PC-9 (cell line): ENCODE measurements at regions not wholly inside any gene's neighbourhood (a gene's known extent, or its start where the extent isn't known, plus 50 kb on each side); places are given as distances from the start of the nearest gene placed in this dataset.

ENCODE experiments used
- BruUV-seq: library from RNA; stranded (reverse); fragments of 400-500 nt; replicated peaks from 2 replicates; lab custom pipeline; 2021; lab: Mats Ljungman, UMichigan
- CTCF ChIA-PET: fragments of 300-600 bp; sonication (Branson Sonifier 250); formaldehyde crosslinking; loops from one replicate; lab custom pipeline; 2022; ENCODE audit warnings: antibody characterized with exemption; lab: Charles Lee
- POLR2A ChIA-PET: fragments of 300-600 bp; sonication (Branson Sonifier 250); formaldehyde crosslinking; loops from one replicate; lab custom pipeline; 2022; ENCODE audit warnings: antibody characterized with exemption; ENCODE audit not compliant: unreplicated experiment; lab: Charles Lee
- DNase-seq, 2 experiments: peaks; one replicate each; pipeline versions ENCODE4 v3.0.0 to v3.0.0-alpha.2; 2015 to 2022; ENCODE audit warnings: mixed read lengths in 1 of 2
- H2AFZ ChIP-seq: fragments of 200-600 bp; sonication (generic); 2 replicates; pipeline ENCODE4 v1.8.1; 2017; ENCODE audit warnings: antibody characterized with exemption
- H3F3A ChIP-seq: fragments of 200-600 bp; sonication (generic); 2 replicates; pipeline ENCODE4 v1.8.1; 2017; ENCODE audit warnings: antibody characterized with exemption, mild to moderate bottlenecking, low read depth; ENCODE audit not compliant: insufficient read depth
- H3K27ac ChIP-seq: fragments of 200-600 bp; sonication (generic); 2 replicates; pipeline ENCODE4 v1.6.1; 2016; ENCODE audit warnings: mixed run types
- H3K27me3 ChIP-seq: fragments of 200-600 bp; sonication (generic); 2 replicates; pipeline ENCODE4 v1.6.1; 2016; ENCODE audit warnings: low read depth, mixed run types; ENCODE audit not compliant: insufficient read depth
- H3K36me3 ChIP-seq: fragments of 200-600 bp; sonication (generic); 2 replicates; pipeline ENCODE4 v1.6.1; 2016; ENCODE audit warnings: low read depth, mixed run types
- H3K4me1 ChIP-seq: fragments of 200-600 bp; sonication (generic); replicated peaks from 2 replicates; pipeline ENCODE4 v1.6.1; 2016; ENCODE audit warnings: mixed run types; ENCODE audit not compliant: insufficient read depth
- H3K4me2 ChIP-seq: fragments of 200-600 bp; sonication (generic); 2 replicates; pipeline ENCODE4 v1.6.1; 2017; ENCODE audit warnings: mixed run types
- H3K4me3 ChIP-seq: fragments of 200-600 bp; sonication (generic); 2 replicates; pipeline ENCODE4 v1.6.1; 2016; ENCODE audit warnings: mixed run types
- H3K79me2 ChIP-seq: fragments of 200-600 bp; sonication (generic); 2 replicates; pipeline ENCODE4 v1.6.1; 2017; ENCODE audit warnings: low read depth, mixed run types
- H3K9me2 ChIP-seq: fragments of 200-600 bp; sonication (generic); 2 replicates; pipeline ENCODE4 v1.8.1; 2017; ENCODE audit warnings: mild to moderate bottlenecking; ENCODE audit not compliant: insufficient read depth
- H3K9me3 ChIP-seq: fragments of 200-600 bp; sonication (generic); 2 replicates; pipeline ENCODE4 v1.8.1; 2016; ENCODE audit warnings: low read depth; ENCODE audit not compliant: insufficient read depth
- H4K20me1 ChIP-seq: fragments of 200-600 bp; sonication (generic); 2 replicates; pipeline ENCODE4 v1.8.1; 2017; ENCODE audit not compliant: insufficient read depth
- EZH2 ChIP-seq: fragments of 200-600 bp; sonication (generic); IDR thresholded peaks from 2 replicates; pipeline ENCODE4 v1.8.0; 2017; ENCODE audit warnings: antibody characterized with exemption, low read depth
- intact Hi-C: fragments of 100-400 bp; cut with micrococcal nuclease; formaldehyde crosslinking; loops from one replicate; pipeline ENCODE4 v1.10.0; 2022; ENCODE audit not compliant: unreplicated experiment
- TF ChIP-seq, protein P1 (sequence below): fragments of 200-600 bp; sonication (generic); conservative IDR thresholded peaks from 2 replicates; pipeline ENCODE4 v1.6.1; 2017; ENCODE audit warnings: mixed run types, antibody characterized with exemption, mild to moderate bottlenecking, moderate library complexity

DNA sequence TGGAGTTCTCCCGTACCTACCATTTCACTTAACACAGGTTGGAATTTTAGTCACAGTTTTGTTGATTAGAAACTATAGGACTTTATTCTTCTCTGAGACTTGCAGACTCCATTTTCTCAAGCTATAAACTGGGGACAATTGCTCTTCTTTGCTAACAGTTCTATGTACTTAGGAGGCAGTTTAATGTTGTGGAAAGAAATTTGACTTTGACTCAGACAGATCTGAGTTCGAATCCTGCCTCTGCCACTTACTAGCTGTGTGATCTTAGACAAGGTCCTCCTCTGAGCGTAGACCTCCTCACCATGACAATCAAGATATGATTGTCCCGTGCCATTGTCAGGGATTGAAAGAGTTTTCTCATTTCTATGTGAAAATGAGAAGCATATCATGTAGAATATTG lies 196.4 kb upstream of the HES1 start:
- Histone ChIP-seq H3K4me2 (no peak overlapping the region), H3K9me3 (no peaks in the 10 kb centered on the region), H3K27ac (no peak overlapping the region), H3K36me3 (no peaks in the 10 kb centered on the region), H3K9me2 (no peaks in the 10 kb centered on the region), H3K79me2 (no peaks in the 10 kb centered on the region), H3F3A (no peaks in the 10 kb centered on the region), H3K27me3 (no peaks in the 10 kb centered on the region), H3K4me3 (no peak overlapping the region), H4K20me1 (no peaks in the 10 kb centered on the region), H2AFZ (no peak overlapping the region), H3K4me1 (no peaks in the 10 kb centered on the region; the same call in 1 of the 2 replicates)
- no peak for DNase-seq
- POLR2A ChIA-PET, result interaction anchor here (1.2 kb wide), 1 partner anchor 11 kb away, joined by 11 read pairs; no protein-coding TSS in a partner anchor
- TF ChIP-seq, protein P1, sequence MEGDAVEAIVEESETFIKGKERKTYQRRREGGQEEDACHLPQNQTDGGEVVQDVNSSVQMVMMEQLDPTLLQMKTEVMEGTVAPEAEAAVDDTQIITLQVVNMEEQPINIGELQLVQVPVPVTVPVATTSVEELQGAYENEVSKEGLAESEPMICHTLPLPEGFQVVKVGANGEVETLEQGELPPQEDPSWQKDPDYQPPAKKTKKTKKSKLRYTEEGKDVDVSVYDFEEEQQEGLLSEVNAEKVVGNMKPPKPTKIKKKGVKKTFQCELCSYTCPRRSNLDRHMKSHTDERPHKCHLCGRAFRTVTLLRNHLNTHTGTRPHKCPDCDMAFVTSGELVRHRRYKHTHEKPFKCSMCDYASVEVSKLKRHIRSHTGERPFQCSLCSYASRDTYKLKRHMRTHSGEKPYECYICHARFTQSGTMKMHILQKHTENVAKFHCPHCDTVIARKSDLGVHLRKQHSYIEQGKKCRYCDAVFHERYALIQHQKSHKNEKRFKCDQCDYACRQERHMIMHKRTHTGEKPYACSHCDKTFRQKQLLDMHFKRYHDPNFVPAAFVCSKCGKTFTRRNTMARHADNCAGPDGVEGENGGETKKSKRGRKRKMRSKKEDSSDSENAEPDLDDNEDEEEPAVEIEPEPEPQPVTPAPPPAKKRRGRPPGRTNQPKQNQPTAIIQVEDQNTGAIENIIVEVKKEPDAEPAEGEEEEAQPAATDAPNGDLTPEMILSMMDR, result no peak
- no peak for TF ChIP-seq EZH2
- no TSS peak for BruUV-seq
- intact Hi-C loops, result no loop called here
- CTCF ChIA-PET, result no interaction called here

DNA sequence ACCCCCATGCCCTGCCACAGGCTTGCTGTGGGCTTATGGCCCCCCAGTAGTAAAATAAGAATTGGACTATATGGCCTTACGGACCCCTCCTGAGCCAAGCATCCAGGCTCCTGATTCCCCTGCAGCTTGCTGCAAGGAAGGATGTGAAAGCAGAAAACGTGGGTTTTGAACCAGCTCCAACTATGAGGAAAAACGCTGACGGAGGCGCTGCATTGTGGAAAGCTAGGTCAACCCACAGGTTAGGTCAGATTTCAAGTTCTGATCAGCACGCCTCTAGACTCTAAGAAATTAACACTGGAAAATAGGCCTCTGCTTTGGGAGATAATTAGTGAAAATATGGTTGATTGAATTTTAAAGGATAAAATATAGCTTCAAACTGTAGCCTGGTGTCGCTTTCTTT lies 195.4 kb upstream of the HES1 start:
- no peaks in the 10 kb centered on the region for H3K9me3 ChIP-seq
- DNase-seq, result no peak
- ChIA-PET POLR2A (interaction anchor here (0.6 to 1.2 kb wide), 3 partner anchors 12 to 192 kb away, joined by 3 to 11 read pairs (median 3); no protein-coding TSS in a partner anchor), CTCF (interaction anchor here (0.5 to 1.0 kb wide), 3 partner anchors 11 to 58 kb away, joined by 3 to 9 read pairs (median 3); no protein-coding TSS in a partner anchor)
- no peaks in the 10 kb centered on the region for H3K27me3 ChIP-seq
- TF ChIP-seq, protein P1, result no peak
- TF ChIP-seq EZH2, result no peak
- no peak overlapping the region for H3K27ac ChIP-seq
- no peak overlapping the region for H2AFZ ChIP-seq
- H3K36me3 ChIP-seq, result no peaks in the 10 kb centered on the region
- no TSS peak for BruUV-seq
- H3K4me2 ChIP-seq, result no peak overlapping the region
- H3F3A ChIP-seq, result no peaks in the 10 kb centered on the region
- no peaks in the 10 kb centered on the region for H4K20me1 ChIP-seq
- no peaks in the 10 kb centered on the region for H3K9me2 ChIP-seq
- no peaks in the 10 kb centered on the region for H3K79me2 ChIP-seq
- intact Hi-C loops, result loop anchor here (5.0 to 10.0 kb wide), 2 partner anchors 377 to 1046 kb away; no protein-coding TSS in a partner anchor
- H3K4me1 ChIP-seq, result no peaks in the 10 kb centered on the region; the same call in 1 of the 2 replicates
- no peak overlapping the region for H3K4me3 ChIP-seq

DNA sequence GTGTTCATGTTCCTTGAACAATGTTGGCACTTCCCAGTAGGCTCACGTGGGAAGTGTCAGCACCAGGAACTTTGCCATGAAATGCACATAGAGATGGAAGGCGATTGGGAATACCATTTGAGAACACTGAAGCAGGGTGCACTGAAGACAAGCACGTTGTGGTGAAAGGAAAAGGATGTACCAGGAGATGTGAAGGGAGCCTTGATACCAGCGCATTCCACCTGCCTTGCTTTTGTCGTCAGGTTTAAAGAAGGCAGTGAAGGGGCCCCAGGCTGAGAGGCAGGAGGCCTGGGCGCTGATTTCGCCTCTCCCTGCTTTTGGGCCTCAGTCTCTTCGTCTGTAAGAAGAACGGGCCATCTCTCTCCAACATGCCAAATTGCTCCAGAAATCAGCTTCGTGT lies 194.5 kb upstream of the HES1 start:
- peaks cover 2% of the 10 kb centered on the region for H3K4me1 ChIP-seq
- no peak for DNase-seq
- H4K20me1 ChIP-seq, result no peaks in the 10 kb centered on the region
- no peaks in the 10 kb centered on the region for H3K9me3 ChIP-seq
- ChIA-PET CTCF (no interaction called here), POLR2A (interaction anchor here (0.6 kb wide), 1 partner anchor 98 kb away, joined by 3 read pairs; no protein-coding TSS in a partner anchor)
- H3K4me3 ChIP-seq, result no peak overlapping the region
- H3K79me2 ChIP-seq, result no peaks in the 10 kb centered on the region
- BruUV-seq, result no TSS peak
- intact Hi-C loops, result loop anchor here (5.0 to 10.0 kb wide), 2 partner anchors 376 to 1047 kb away; no protein-coding TSS in a partner anchor
- H3K4me2 ChIP-seq, result no peak overlapping the region
- H3K27me3 ChIP-seq, result no peaks in the 10 kb centered on the region
- no peaks in the 10 kb centered on the region for H3K9me2 ChIP-seq
- H3K27ac ChIP-seq, result no peak overlapping the region
- peaks cover 1% of the 10 kb centered on the region; the same call in 1 of the 2 replicates for H3F3A ChIP-seq
- H3K36me3 ChIP-seq, result no peaks in the 10 kb centered on the region
- H2AFZ ChIP-seq, result no peak overlapping the region
- TF ChIP-seq, protein P1, result no peak
- no peak for TF ChIP-seq EZH2
